GM21515 (cell line): ENCODE measurements at regions not wholly inside any gene's neighbourhood (a gene's known extent, or its start where the extent isn't known, plus 50 kb on each side); places are given as distances from the start of the nearest gene placed in this dataset.

Experiments used
- ATAC-seq: cut with Tn5 transposase; IDR thresholded peaks from one replicate; pipeline ENCODE4 v1.9.1; 2021; ENCODE audit not compliant: unreplicated experiment

GRCh38 chr6:65819152-65819551, 112.1 kb upstream of the EYS start:
- no peak for ATAC-seq

- ATAC-seq: no peak
Measured at GRCh38 chr6:65818576-65818975, 111.5 kb upstream of the EYS start.

GRCh38 chr6:65816991-65817390, 110.0 kb upstream of the EYS start:
- ATAC-seq: no peak

- ATAC-seq: no peak
Measured at GRCh38 chr6:65814071-65814470, 107.0 kb upstream of the EYS start.

- ATAC-seq: no peak
Measured at GRCh38 chr6:65803186-65803585, 96.2 kb upstream of the EYS start.

- ATAC-seq: no peak
Measured at GRCh38 chr6:65799389-65799788, 92.4 kb upstream of the EYS start.

- no peak for ATAC-seq
Measured at GRCh38 chr6:65798280-65799014, 91.4 kb upstream of the EYS start.

GRCh38 chr6:65790666-65791065, 83.6 kb upstream of the EYS start:
- no peak for ATAC-seq

GRCh38 chr6:65787787-65788186, 80.8 kb upstream of the EYS start:
- ATAC-seq: no peak

GRCh38 chr6:65786815-65787214, 79.8 kb upstream of the EYS start:
- ATAC-seq: no peak

- no peak for ATAC-seq
Measured at GRCh38 chr6:65780691-65781090, 73.7 kb upstream of the EYS start.

GRCh38 chr6:65776332-65776731, 69.3 kb upstream of the EYS start:
- no peak for ATAC-seq

- ATAC-seq: no peak
Measured at GRCh38 chr6:65771946-65772345, 64.9 kb upstream of the EYS start.

- no peak for ATAC-seq
Measured at GRCh38 chr6:65761890-65762289, 54.9 kb upstream of the EYS start.

GRCh38 chr6:65760285-65760684, 53.3 kb upstream of the EYS start:
- ATAC-seq: no peak
